HL-60/S4 treated with retinoic acid at 250 ng/mL for 4 days and 3 days (cell line): ENCODE measurements at regions not wholly inside any gene's neighbourhood (a gene's known extent, or its start where the extent isn't known, plus 50 kb on each side); places are given as distances from the start of the nearest gene placed in this dataset.
"Not testable (repeated sequence)": the region's sequence is repeated elsewhere in the genome, so short reads cannot be mapped to it uniquely, and the experiment has no call there.

Source experiments
- in situ Hi-C: fragments of 300-500 bp; cut with MboI; formaldehyde crosslinking; loops from 2 replicates; pipeline ENCODE4 v1.7.0; 2022; ENCODE audit warnings: low sequenced_read_pairs

GRCh38 chr12:47378907-47379306, 299.1 kb upstream of the AMIGO2 start:
- in situ Hi-C loops: no loop called here

- in situ Hi-C loops: no loop called here
Observed at GRCh38 chr12:47378222-47378582, 298.4 kb upstream of the AMIGO2 start.

GRCh38 chr12:47377414-47378221, 297.9 kb upstream of the AMIGO2 start:
- in situ Hi-C loops: no loop called here

GRCh38 chr12:47376927-47377326, 297.2 kb upstream of the AMIGO2 start:
- in situ Hi-C loops: no loop called here

GRCh38 chr12:47373554-47374150, 293.9 kb upstream of the AMIGO2 start:
- in situ Hi-C loops: no loop called here

- in situ Hi-C loops: no loop called here
Observed at GRCh38 chr12:47370421-47370820, 290.7 kb upstream of the AMIGO2 start.

- in situ Hi-C loops: no loop called here
Observed at GRCh38 chr12:47369085-47369484, 289.3 kb upstream of the AMIGO2 start.

GRCh38 chr12:47367912-47368537, 288.3 kb upstream of the AMIGO2 start:
- in situ Hi-C loops: no loop called here

GRCh38 chr12:47366579-47366978, 286.8 kb upstream of the AMIGO2 start:
- in situ Hi-C loops: no loop called here

GRCh38 chr12:47366157-47366556, 286.4 kb upstream of the AMIGO2 start:
- in situ Hi-C loops: no loop called here

GRCh38 chr12:47365443-47366076, 285.8 kb upstream of the AMIGO2 start:
- in situ Hi-C loops: not testable (repeated sequence)

GRCh38 chr12:47364261-47364660, 284.5 kb upstream of the AMIGO2 start:
- in situ Hi-C loops: no loop called here

- in situ Hi-C loops: no loop called here
Observed at GRCh38 chr12:47362126-47362705, 282.5 kb upstream of the AMIGO2 start.

- in situ Hi-C loops: no loop called here
Observed at GRCh38 chr12:47361389-47362021, 281.7 kb upstream of the AMIGO2 start.

GRCh38 chr12:47360771-47361388, 281.1 kb upstream of the AMIGO2 start:
- in situ Hi-C loops: no loop called here

- in situ Hi-C loops: no loop called here
Observed at GRCh38 chr12:47360093-47360480, 280.3 kb upstream of the AMIGO2 start.

- in situ Hi-C loops: no loop called here
Observed at GRCh38 chr12:47359310-47360092, 279.7 kb upstream of the AMIGO2 start.

- in situ Hi-C loops: not testable (repeated sequence)
Observed at GRCh38 chr12:47357006-47357405, 277.2 kb upstream of the AMIGO2 start.

- in situ Hi-C loops: no loop called here
Observed at GRCh38 chr12:47356129-47356700, 276.5 kb upstream of the AMIGO2 start.
